DMS53 treated with DMSO at 0.1 percent for 48 hours (cell line): ENCODE measurements at regions not wholly inside any gene's neighbourhood (a gene's known extent, or its start where the extent isn't known, plus 50 kb on each side); places are given as distances from the start of the nearest gene placed in this dataset.
"Not testable (repeated sequence)": the region's sequence is repeated elsewhere in the genome, so short reads cannot be mapped to it uniquely, and the experiment has no call there.

ENCODE experiments used
- DNase-seq: peaks from one replicate; lab custom pipeline; 2025; ENCODE audit not compliant: unreplicated experiment; lab: John Stamatoyannopoulos, UW

GRCh38 chr9:41367301-41367700, 178.2 kb upstream of the ZNG1F start:
- DNase-seq = not testable (repeated sequence)

GRCh38 chr9:41361790-41362189, 172.7 kb upstream of the ZNG1F start:
- DNase-seq = not testable (repeated sequence)

- not testable (repeated sequence) for DNase-seq
Measured at GRCh38 chr9:41359116-41359515, 170.0 kb upstream of the ZNG1F start.

- DNase-seq = peak; percentile 27
Measured at GRCh38 chr9:41358682-41359081, 169.6 kb upstream of the ZNG1F start.

GRCh38 chr9:41357918-41358404, 168.8 kb upstream of the ZNG1F start:
- DNase-seq = not testable (repeated sequence)

- not testable (repeated sequence) for DNase-seq
Measured at GRCh38 chr9:41357350-41357748, 168.2 kb upstream of the ZNG1F start.

GRCh38 chr9:41356588-41357349, 167.7 kb upstream of the ZNG1F start:
- DNase-seq = peak; percentile 25

GRCh38 chr9:41355712-41356450, 166.8 kb upstream of the ZNG1F start:
- DNase-seq = not testable (repeated sequence)

GRCh38 chr9:41354978-41355377, 165.9 kb upstream of the ZNG1F start:
- not testable (repeated sequence) for DNase-seq

GRCh38 chr9:41354060-41354934, 165.2 kb upstream of the ZNG1F start:
- not testable (repeated sequence) for DNase-seq

GRCh38 chr9:41353026-41353425, 163.9 kb upstream of the ZNG1F start:
- not testable (repeated sequence) for DNase-seq

- not testable (repeated sequence) for DNase-seq
Measured at GRCh38 chr9:41352390-41352789, 163.3 kb upstream of the ZNG1F start.

- DNase-seq = not testable (repeated sequence)
Measured at GRCh38 chr9:41347893-41348292, 158.8 kb upstream of the ZNG1F start.

GRCh38 chr9:41332562-41332961, 143.4 kb upstream of the ZNG1F start:
- not testable (repeated sequence) for DNase-seq

- DNase-seq = not testable (repeated sequence)
Measured at GRCh38 chr9:41321277-41321676, 132.2 kb upstream of the ZNG1F start.

- DNase-seq = not testable (repeated sequence)
Measured at GRCh38 chr9:41308953-41309352, 119.8 kb upstream of the ZNG1F start.

- not testable (repeated sequence) for DNase-seq
Measured at GRCh38 chr9:41285744-41286143, 96.6 kb upstream of the ZNG1F start.

GRCh38 chr9:41280299-41281238, 91.5 kb upstream of the ZNG1F start:
- not testable (repeated sequence) for DNase-seq

- not testable (repeated sequence) for DNase-seq
Measured at GRCh38 chr9:41279437-41279836, 90.3 kb upstream of the ZNG1F start.

GRCh38 chr9:41279033-41279432, 89.9 kb upstream of the ZNG1F start:
- DNase-seq = not testable (repeated sequence)
